NCI-H226 (cell line): ENCODE measurements at regions not wholly inside any gene's neighbourhood (a gene's known extent, or its start where the extent isn't known, plus 50 kb on each side); places are given as distances from the start of the nearest gene placed in this dataset.

Experiments
- DNase-seq: peaks from one replicate; pipeline ENCODE4 v3.0.0-alpha.2; 2015

DNA sequence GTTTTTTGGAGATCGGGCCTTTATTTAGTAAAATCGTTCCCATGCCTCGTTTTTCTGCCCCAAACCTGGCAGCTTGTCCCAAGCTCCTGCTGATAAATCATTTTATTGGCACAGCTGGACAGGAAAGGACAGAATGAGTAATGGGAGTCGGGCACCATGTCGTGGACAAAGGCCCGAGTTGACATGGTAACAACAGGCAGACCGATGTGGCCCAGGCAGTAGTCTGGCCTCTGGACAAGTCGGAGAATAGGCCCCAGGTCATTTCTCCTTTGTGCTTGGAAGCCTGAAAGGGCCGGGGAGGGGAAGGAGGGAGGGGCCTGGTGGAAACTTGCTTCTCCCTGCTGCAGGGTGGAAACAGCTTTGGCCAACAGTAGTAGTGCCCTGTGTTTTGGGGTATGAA is 234.9 kb downstream of the SUDS3 start:
- no peak for DNase-seq

DNA sequence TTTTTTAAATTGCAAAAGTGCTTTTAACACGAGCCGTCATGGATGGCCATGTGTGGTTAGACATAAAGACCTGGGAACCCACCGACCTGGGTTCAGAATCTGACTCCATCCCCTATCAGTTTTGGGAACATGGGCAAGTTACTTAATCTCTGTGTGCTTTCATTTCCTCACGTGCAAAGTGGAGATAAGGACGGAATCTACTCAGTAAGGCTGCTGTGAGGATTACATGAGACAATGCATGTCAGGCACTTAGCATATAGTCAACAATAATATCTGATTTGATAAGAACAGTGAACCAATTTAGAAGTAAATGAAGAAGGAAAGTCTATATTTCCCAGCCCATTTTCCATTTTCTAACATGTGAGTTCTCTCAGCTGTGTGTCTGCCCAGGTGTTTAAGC is 235.4 kb downstream of the SUDS3 start:
- no peak for DNase-seq

DNA sequence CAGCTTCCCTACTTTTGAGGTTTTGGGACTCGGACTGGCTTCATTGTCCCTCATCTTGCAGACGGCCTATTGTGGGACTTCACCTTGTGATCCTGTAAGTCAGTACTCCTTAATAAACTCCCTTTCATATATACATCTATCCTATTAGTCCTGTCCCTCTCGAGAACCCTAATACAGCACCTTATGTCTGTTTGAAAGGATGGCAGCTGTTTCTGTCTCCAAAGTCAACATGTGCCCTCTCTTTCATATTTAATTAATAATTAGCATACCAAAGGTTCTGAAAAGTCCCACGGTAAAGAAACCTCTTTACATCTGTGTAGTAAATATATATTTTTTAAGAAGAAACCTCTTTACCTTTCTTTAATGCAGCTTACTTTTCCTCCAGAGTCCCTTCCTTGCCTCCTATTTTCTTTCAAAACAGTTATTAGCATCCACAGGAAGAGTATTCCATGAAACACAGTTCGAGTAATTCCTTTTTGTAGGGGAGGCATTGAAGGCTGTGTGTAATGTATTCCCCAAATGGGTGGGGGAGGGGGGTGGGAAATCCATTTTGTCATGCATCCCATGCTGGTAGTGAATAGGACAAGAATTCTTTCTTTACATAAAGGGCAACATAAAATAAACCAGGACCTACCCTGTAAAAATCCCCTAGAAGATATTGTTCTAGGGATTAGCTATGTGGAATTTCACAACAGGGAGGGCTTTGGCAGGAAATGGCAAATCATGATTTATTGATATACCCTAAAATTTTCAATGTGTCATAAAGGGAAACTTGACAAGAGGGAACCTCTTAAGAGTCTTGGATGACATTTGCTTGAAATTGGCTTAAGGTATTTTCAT is 241.5 kb downstream of the SUDS3 start:
- no peak for DNase-seq

DNA sequence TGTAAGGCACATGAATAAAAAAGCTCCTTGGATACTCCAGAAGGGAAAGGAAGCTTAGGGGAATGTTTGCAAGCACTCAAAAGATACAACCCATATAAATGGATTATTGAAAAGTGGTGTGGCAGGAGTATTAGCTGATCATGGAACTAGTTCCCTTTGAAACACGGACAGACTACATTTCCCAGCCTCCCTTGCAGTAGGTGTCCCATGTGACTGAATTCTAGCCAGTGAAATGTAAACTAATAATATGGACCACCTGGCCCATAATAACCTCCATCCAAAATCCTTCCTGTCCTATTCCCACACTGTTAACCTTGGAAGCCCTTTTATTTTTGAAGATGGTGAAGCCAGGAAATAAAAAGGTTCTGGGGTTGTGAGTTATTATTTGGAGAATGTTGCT is 242.3 kb downstream of the SUDS3 start:
- DNase-seq = no peak

DNA sequence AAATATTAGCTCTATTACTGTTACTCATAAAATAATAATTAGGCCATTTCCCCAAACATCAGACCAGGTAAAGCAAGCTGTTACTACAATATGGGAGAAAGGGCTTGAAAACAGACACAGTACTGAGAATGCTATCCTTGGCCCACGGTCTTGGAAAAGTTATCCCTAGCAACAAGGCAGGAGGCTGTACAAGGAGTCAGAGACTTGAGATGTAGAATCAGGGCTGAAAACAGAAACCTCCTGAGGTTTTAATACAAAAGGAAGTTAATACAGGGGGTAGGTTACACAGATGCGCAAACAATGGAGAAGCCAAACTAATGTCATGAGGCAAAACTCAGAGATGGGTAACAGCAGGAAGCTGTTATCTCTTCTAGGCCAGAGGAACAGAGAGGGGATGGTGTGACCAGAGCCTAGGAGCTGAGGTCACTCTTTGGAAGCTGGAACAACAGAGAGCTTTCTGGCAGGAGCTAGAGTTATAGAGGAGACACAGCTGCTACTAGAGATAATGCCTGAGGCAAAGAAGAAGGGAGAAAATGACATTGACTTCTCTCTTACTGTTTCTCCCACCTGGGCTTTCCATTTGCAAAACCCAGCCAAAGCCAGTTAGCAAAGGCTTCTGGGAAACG is 248.8 kb downstream of the SUDS3 start:
- DNase-seq = no peak

DNA sequence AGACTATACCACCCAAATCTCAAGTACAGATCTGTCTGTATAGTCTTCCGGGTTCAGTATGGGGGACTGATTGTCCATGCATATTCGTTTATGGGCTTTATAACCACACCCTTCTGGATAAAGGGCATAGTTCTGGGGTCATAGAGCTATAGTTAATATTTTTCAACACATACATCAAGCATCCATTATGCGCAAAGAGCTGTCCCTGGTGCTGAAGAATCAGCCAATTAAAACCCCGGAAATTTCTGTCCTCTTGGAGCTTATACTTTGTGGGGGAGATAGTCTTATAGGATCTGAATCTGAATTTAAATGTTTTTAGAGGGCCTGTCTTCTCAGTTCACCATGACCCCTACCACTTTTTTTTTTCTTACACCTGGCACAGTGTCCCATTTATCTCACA is 256.7 kb downstream of the SUDS3 start:
- DNase-seq = no peak

DNA sequence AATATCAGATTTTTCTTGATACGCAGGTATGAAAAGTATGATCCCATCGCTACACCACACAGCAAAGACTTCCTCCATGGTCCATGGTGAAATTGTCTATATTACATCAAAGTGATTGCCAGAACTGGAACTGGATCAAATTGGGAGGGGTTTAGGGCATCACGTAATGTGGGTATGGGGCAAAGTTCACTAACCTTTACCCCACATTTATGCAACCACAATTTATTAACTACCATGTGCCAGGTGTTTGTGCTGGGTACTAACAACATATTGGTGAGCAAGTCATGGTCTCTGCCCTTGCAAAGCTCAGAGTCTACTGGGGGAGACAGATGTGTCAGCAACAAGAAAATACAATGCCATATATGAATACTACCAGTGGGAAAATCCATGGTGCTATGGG is 258.9 kb downstream of the SUDS3 start:
- DNase-seq = no peak

DNA sequence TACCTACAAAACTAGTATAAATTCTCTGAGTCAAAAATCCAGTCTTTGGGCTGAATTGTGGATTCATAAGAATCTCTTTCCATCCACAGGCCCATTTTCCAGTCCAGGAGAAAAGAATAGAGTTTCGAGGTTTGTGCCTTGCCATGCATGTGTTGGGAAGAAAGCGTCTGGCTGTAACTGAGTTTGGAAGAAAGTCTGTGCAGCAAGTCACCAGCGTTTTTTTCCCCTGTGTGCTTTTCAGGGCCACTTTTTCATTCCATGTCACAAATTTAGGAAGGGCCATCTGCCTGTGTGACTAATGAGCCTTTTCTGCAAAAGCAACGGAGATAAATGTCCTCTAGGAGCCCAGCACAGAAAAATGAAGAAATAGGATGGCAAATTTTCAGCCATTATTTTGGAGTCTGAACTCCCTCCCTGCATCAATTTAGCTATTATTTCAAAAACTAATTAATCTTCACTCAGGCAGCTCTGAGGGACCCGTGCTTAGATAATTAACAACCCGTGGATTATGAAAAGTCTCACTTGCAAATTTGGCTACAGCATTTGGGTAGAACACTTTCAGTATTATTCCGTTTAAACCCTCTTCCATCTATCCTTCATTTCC is 261.5 kb downstream of the SUDS3 start:
- no peak for DNase-seq

DNA sequence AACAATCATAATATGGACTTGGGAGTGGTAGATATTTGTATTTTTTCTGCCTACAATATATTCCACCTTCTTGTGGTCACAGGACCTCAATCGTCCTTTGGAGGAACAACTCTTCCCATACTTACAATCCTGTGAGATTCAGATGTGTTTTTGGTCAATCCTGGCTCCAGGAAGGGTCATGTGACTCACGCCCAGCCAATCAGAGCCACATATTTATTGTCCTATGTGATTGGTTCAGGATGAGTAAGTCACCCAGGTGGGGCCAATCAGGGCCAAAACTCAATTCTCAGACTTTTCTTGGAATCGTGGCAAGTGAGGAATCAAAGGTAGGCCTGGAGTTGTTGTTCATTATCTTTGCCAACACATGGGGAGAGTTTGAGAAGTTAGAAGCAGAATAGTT is 264.9 kb downstream of the SUDS3 start:
- no peak for DNase-seq

DNA sequence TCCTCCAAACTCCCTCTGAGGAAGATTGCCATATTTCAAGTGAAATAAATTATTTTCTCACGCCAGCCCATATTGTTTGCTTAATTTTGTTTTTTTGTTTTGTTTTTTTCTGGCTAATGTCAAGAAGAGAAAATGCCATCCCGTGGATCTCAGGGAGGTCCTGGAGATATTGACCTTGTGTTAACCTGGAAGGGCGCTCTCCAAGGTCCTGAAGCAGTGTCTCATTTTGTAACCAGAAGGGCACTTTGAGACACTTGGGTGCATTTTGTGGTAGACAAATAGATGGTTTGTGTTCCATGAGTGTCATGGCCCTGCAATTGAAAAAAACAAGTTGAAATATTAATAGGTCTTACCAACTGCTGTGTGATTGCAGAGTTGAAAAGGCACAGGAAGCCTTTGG is 268.9 kb downstream of the SUDS3 start:
- DNase-seq = no peak

DNA sequence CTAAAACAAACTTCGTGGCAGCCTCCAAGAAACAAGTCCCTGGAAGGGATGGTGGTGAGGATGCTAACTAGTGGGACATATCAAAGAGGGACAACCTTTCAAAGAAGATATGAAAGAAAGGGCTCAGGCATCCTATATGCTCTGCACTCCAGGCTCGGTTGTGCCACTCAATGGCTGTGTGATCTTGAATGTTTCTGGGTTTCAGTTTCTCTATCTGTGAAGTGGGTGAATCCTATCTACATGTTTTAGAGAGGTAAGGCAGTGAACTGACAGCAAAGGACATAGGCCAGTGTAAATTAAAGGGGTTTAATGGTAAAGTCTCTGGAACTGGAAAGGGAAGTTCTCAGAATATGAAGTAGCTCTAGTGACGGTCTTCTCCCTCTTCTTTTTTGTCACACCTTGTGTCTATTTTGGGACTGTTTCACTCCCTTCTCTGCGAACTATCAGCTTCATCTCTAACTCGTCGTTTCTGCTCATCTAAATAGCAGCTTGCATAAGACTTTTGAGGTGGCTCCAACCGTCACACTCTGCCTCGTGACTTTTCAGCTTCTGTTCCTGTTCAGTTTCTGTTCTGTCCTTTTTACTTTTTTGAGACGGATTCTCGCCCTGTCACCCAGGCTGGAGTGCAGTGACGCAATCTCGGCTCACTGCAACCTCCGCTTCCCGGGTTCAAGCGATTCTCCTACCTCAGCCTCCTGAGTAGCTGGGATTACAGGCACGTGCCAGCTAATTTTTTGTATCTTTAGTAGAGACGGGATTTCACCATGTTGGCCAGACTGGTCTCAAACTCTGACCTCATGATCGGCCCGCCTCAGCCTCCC is 273.6 kb downstream of the SUDS3 start:
- DNase-seq = no peak

DNA sequence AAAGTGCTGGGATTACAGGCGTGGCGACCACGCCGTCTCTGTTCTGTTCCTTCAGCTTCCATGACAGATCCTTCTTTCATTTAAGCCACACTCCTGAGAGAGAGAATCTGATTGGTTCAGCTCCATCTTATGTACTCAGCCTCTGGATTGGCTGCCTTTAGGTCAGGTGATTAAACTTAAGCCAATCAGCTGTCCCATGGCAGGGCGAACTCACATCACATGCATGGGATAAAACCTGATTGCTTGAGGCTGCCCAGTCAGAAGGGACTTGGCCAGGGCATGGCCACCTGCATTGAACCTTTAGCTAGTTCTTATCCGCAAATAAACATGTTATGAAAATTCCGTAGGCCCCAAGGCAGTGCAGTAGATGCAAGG is 274.2 kb downstream of the SUDS3 start:
- no peak for DNase-seq

DNA sequence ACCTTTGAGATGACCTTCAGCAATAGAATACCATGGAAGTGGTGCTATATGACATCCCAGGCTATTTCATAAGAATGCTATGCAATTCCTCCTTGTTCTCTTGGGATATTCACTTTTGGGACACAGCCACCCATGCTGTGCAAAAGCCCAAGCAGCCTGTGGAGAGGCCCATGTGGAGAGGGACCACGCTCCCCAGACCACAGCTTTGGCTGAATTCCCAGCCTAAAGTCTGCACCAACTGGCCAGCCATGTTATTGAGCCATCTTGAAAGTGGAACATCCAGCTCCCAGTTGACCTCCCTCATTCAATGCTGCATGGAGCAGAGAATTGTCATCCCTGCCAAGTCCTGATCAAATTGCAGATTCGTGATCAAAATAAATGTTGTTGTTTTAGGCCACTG is 275.1 kb downstream of the SUDS3 start:
- no peak for DNase-seq

DNA sequence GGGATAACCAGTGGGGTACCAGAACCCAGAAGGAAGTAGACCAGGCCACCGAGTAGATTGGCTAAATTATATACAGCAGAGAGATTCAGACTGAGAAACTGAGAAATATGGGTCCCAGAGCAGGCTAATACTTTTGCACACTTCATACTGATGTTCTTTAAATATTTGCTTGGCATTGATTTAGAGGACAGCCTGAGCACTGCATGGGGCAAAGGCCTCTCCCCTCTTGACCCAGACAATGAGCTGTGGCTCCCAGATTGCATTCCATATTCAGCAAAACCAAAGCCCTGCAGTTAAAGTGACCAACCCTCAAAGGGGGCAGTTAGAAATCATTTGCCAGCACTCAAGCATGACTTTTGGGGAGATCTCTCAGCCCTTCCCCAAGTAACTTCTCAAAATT is 279.2 kb downstream of the SUDS3 start:
- DNase-seq = no peak

DNA sequence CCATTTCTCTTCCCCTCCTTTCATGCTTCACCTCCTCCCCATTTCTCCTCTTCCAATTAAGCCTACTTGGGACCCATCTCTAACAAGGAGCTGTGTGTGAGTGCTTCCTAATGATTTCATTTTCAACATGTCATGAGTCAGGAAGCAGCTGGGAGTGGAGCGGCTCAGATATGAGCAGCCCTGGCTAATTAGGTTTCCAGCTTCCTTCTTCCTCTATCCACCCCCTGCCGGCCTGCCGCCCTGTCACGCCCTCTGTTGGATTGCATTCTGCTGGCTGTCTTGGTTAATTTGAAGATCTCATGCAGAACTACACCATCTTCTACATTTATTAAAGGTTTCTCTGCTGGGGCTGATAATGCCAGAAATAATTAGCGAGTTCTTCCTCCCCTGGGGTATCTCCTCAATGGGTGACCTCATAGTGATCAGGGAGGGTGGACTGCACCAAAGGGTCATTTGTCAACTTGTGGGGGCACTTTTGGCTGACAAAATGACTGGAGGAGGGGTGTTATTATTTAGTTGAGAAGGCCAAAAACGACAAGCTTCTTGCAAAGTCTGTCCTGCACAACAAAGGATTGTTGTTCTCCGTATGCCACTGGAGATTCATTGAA is 300.9 kb upstream of the SRRM4 start:
- no peak for DNase-seq

DNA sequence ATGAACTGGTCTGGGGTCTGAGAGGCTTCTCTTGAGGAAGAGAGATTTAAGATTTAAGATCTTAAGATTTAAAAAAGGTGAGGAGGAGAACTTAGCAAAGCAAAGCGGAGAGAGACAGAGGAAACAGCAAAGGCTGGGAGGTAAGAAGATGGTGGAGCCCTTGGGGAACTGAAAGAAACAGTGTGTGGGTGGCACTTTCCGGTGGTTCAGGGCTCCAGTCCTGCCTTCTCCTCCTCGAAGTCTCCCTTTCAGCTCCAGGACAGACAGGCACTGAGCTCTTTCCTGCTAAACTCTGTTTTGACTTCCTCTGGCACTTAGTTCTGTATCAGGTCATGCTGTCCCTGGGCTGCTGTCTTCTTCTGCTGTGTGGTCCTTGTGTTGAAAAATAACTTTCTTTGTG is 298.7 kb upstream of the SRRM4 start:
- DNase-seq = no peak

DNA sequence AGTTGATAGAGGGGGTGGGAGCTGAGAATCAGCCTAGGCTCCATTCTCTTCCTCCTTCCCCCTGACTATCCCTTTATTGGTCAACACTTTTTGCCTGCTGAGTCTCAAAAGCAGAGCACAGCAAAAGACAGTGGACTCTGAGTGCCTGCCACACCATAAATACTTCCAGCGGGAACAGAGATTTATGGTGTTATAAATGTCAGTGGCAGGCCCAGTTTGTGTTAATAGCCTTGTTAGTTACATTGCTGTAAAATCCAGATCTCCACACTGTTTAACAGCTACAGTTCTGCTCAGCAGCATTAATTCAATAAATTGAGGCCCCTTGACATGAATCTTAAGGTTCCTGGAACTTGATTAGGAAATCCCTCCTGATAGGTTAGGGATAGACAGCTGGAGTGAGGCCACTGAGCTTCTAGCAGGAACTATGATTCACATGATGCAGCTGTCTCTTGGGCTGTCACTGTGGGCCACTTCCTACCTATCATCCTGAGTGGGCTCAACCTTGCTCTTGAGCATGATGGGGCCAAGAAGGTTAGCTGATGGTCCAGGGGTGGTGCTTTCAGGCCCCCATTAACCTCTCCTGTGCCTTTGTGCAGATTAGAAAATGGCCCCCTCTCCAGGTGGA is 295.2 kb upstream of the SRRM4 start:
- DNase-seq = no peak

DNA sequence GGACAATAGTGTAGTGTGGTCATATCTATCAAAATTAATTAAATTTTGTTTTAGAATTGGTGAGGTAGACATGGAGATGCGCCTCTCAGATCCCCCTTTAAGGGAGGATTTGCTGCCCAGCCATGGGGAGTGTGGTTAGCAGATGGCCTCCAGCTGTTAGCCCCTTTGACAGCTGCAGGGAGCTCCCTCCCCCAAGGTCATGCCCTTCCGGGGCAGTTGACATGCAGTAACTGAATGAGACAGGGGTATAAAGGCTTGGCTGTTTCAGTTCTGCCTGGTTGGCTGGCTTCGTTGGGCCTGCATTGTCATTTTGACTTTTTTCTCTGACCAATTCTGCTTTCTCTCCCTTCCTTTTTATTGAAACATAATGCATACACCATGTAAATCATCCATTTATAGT is 291.5 kb upstream of the SRRM4 start:
- no peak for DNase-seq

DNA sequence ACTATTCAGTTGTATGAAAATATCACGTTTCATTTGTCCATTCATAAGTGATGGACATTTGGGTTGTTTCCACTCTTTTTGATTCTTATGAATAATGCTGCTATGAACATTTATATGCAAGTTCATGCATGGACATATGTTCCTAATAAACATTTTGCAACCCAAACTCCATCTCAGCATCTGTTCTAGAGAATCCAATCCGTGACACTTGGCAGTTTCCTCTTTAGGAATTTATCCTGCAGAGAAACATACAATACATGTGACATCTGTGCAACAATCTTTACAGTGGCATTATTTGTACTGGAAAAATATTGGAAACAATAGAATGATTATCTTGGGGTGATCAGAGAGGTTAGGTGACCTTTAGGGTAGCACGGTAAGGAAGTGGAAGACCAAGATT is 290.8 kb upstream of the SRRM4 start:
- no peak for DNase-seq

DNA sequence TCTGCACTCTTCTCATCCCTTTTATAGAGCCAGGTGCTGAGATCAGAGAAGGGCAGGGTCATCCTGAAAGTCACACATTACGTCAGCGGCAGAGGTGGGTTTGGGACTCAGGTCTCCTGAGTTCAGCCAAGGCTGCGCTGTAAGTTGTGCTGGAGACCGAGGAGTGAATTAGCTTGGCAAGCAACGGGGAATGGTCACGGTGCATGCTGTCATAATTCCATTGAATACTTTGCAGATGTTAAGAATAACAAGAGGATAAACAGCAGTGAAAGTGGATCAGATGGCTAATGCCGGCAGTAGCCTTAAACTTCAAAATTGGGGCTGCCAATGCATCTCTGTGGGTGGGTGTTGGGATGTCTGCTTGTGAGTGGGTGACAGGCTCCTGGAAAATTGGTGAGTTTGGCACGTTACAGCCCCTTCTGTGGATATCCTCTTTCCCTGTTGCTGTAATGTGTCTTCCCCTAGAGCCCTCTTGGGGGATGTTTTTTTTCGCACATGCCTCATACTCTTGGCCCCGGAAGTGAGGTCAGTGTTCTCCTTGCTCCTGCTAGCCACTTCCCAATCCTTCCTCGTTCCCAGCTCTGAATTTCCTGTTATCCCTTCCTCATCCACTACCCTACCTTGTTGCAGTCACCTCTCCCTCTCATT is 287.1 kb upstream of the SRRM4 start:
- no peak for DNase-seq

DNA sequence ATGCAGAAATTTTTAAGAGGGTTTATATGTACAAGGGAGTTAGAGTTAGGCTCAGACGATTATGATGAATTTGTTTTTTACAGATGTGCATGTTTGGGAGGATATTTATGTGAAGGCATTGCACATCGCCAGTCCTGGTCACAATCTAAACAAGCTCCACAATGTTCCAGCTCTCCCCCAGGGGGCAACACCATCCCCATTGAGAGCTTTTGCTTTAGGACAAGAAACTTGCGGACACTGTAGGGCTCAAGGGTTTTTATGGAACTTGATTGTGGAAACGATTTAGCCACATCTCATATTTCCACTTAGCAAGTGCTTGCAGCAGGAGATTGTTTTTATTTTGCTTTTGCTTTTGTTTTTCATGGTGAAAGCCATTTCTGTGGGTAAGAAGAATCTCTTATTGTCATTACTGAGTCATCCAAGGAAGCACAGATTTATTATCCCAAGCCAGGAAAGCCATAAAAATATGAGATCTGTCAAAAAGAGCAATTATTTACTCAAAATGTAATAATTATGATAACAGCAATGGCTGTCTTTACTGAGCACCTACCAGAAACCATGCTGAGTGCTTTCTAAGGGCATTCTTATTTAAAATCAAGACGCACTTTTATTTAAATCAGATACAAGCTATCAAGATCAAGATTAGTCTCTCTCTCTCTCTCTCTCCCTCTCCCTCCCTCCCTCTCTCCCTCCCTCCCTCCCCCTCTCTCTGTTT is 276.7 kb upstream of the SRRM4 start:
- no peak for DNase-seq
